T-helper 1 cell treated with Interleukin-12 subunit alpha and Interleukin-12 subunit beta and Interleukin-4 antibody, amounts not matched to agents 30 μg/mL and 1 μg/mL, for 36 hours (primary cell): ENCODE measurements at regions not wholly inside any gene's neighbourhood (a gene's known extent, or its start where the extent isn't known, plus 50 kb on each side); places are given as distances from the start of the nearest gene placed in this dataset.
"Not testable (repeated sequence)": the region's sequence is repeated elsewhere in the genome, so short reads cannot be mapped to it uniquely, and the experiment has no call there.

Source experiments
- H3K27ac Mint-ChIP-seq: one replicate; pipeline ENCODE4 v1.8.0; 2021; ENCODE audit warnings: mild to moderate bottlenecking, mixed read lengths
- H3K27me3 Mint-ChIP-seq: one replicate; pipeline ENCODE4 v1.8.0; 2021; ENCODE audit warnings: low read depth, mixed read lengths
- H3K36me3 Mint-ChIP-seq: one replicate; pipeline ENCODE4 v1.8.0; 2021; ENCODE audit warnings: low read depth, mixed read lengths
- H3K4me1 Mint-ChIP-seq: one replicate; pipeline ENCODE4 v1.8.0; 2021; ENCODE audit warnings: low read depth, mixed read lengths
- H3K4me3 Mint-ChIP-seq: one replicate; pipeline ENCODE4 v1.8.0; 2021; ENCODE audit warnings: mild to moderate bottlenecking, moderate library complexity, mixed read lengths
- H3K9me3 Mint-ChIP-seq: one replicate; pipeline ENCODE4 v1.8.0; 2021; ENCODE audit warnings: mixed read lengths

- Mint-ChIP-seq H3K27ac (no peak overlapping the region), H3K4me3 (no peak overlapping the region), H3K4me1 (peaks cover 2% of the 10 kb centered on the region), H3K9me3 (no peaks in the 10 kb centered on the region), H3K27me3 (no peaks in the 10 kb centered on the region), H3K36me3 (no peaks in the 10 kb centered on the region)
Measured at GRCh38 chr3:8421711-8422110, 79.9 kb upstream of the LMCD1 start.

- no peaks in the 10 kb centered on the region for H3K27me3 Mint-ChIP-seq
- no peak overlapping the region for H3K27ac Mint-ChIP-seq
- no peaks in the 10 kb centered on the region for H3K4me1 Mint-ChIP-seq
- no peaks in the 10 kb centered on the region for H3K36me3 Mint-ChIP-seq
- H3K9me3 Mint-ChIP-seq = no peaks in the 10 kb centered on the region
- H3K4me3 Mint-ChIP-seq = no peak overlapping the region
Measured at GRCh38 chr3:8423307-8423706, 78.3 kb upstream of the LMCD1 start.

DNA sequence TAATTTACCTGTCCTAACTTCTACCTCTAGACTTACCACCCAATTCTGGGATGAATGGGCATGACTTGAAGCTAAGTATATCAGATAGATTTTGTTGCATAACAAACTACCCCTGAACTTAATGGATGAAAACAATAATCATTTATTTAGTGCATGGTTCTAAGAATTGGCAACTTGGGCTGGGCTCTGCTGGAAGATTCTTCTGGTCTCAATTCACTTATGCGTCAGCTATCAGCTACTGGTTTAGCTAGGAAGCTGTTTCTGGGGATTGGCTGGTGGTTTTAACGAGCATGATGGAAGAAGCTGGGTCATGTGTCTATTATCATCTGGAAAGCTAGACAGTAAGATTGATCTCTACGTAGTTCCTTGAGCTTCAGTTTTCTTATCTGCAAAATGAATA, 77.3 kb upstream of the LMCD1 start:
- H3K27me3 Mint-ChIP-seq = no peaks in the 10 kb centered on the region
- H3K4me3 Mint-ChIP-seq = no peak overlapping the region
- no peaks in the 10 kb centered on the region for H3K4me1 Mint-ChIP-seq
- no peaks in the 10 kb centered on the region for H3K9me3 Mint-ChIP-seq
- no peaks in the 10 kb centered on the region for H3K36me3 Mint-ChIP-seq
- H3K27ac Mint-ChIP-seq = no peak overlapping the region

- Mint-ChIP-seq H3K36me3 (no peaks in the 10 kb centered on the region), H3K9me3 (no peaks in the 10 kb centered on the region), H3K27ac (no peak overlapping the region), H3K4me1 (no peaks in the 10 kb centered on the region), H3K27me3 (no peaks in the 10 kb centered on the region), H3K4me3 (no peak overlapping the region)
Measured at GRCh38 chr3:8436661-8437287, 64.8 kb upstream of the LMCD1 start.

DNA sequence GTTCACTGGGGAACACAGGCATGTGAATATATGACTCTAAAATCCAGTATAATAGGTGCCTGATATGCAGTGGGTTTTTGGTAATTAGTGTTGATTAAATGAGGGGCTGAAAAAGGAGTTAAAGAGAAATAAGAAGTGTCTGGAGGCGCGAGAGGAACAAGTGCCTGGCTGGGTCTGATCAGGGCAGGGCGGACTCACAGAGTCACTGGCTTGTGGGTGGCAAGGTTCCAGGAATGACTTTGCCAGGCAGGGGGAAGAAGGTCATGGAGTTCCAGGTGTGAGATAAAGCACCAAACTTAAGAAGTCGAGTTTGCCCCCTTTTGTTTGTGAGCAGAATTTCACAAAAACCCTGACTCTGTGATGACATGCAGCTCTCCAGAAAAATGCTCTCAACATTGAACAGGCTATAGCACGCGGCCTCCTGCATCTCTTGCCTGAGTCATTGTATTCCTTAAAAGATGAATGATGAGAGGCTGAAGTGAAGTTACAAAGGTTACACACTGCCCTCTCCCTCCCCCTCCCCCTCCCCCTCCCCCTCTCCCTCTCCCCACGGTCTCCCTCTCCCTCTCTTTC, 63.0 kb upstream of the LMCD1 start:
- Mint-ChIP-seq H3K27me3 (no peaks in the 10 kb centered on the region), H3K4me1 (no peaks in the 10 kb centered on the region), H3K36me3 (no peaks in the 10 kb centered on the region), H3K4me3 (no peak overlapping the region), H3K9me3 (no peaks in the 10 kb centered on the region), H3K27ac (no peak overlapping the region)

DNA sequence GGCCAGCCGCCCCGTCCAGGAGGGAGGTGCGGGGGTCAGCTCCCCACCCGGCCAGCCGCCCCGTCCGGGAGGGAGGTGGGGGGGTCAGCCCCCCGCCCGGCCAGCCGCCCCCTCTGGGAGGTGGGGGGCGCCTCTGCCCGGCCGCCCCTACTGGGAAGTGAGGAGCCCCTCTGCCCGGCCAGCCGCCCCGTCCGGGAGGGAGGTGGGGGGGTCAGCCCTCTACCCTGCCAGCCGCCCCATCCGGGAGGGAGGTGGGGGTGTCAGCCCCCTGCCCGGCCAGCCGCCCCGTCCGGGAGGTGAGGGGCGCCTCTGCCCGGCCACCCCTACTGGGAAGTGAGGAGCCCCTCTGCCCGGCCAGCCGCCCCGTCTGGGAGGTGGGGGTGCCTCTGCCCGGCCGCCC, 61.5 kb upstream of the LMCD1 start:
- H3K9me3 Mint-ChIP-seq, H3K4me3 Mint-ChIP-seq, H3K4me1 Mint-ChIP-seq, H3K36me3 Mint-ChIP-seq, H3K27ac Mint-ChIP-seq, H3K27me3 Mint-ChIP-seq: not testable (repeated sequence)

GRCh38 chr3:8441969-8442559, 59.6 kb upstream of the LMCD1 start:
- H3K36me3 Mint-ChIP-seq = no peaks in the 10 kb centered on the region
- H3K27me3 Mint-ChIP-seq = no peaks in the 10 kb centered on the region
- no peaks in the 10 kb centered on the region for H3K4me1 Mint-ChIP-seq
- H3K27ac Mint-ChIP-seq = no peak overlapping the region
- H3K4me3 Mint-ChIP-seq = no peak overlapping the region
- no peaks in the 10 kb centered on the region for H3K9me3 Mint-ChIP-seq

GRCh38 chr3:8442993-8443650, 58.5 kb upstream of the LMCD1 start:
- no peaks in the 10 kb centered on the region for H3K36me3 Mint-ChIP-seq
- no peak overlapping the region for H3K4me3 Mint-ChIP-seq
- no peaks in the 10 kb centered on the region for H3K9me3 Mint-ChIP-seq
- H3K4me1 Mint-ChIP-seq = no peaks in the 10 kb centered on the region
- H3K27ac Mint-ChIP-seq = no peak overlapping the region
- no peaks in the 10 kb centered on the region for H3K27me3 Mint-ChIP-seq

DNA sequence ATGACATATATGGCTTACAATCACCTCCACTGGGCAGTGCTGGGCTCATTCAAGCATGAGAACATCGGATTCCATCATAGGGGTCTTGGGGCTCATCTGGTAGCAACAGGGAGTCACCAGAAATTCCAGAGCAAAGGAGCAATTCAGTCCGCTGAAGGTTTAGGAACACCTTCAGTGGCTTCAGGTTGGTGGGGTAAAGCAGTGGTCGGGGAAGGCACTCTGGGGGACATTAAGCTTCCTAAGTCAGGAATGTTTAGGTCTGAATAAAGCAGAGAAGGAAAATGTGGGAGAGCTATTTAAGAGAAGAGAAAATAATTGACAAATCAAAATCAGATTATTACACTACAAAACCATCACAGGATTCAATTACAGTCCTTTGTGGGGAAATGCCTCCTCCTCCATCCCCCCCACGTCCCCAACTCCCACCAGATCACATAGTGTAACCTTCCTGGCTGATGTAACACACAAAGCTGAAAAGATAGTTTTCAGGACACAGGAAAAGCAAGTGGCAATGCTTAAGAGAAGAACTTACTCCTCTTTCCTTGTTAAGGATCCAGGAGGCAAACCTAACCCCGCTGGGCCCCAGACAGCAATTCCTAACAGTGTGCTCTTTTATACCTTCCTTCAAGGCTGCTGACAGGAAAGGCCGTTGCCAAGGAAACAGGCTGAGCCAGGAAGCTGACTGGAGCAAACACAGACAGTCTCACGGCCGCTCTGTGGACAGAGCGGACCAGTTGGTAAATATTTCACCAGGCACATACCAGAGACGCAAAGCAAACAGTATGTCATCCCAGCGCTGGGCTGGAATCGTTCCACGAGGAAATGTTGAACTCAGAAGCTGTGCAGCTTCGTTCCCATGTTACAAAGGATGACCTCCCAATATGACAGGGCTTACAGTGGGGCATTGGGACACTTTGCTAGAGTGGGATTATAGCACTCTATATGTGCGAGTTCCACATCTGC, 57.5 kb upstream of the LMCD1 start:
- Mint-ChIP-seq H3K4me1 (no peaks in the 10 kb centered on the region), H3K9me3 (no peaks in the 10 kb centered on the region), H3K4me3 (no peak overlapping the region), H3K27me3 (no peaks in the 10 kb centered on the region), H3K36me3 (no peaks in the 10 kb centered on the region), H3K27ac (no peak overlapping the region)

DNA sequence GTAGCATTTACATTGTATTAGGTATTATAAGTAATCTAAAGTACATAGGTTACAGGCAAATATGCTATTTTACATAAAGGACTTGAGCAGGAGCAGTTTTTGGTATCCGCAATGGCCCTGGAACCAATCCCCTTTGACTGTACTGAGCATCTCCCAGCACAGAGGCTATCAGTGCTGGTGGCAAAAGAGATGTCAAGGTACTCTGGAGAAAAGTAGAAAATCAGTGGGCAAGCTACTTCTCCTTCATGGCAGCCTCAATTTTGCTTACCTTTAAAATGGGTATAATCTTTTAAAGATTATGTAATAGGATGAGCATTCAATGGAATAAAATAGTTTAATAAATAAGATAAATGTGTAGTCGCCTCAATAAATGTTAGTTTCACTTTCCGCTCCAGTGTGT, 56.7 kb upstream of the LMCD1 start:
- Mint-ChIP-seq H3K27ac (no peak overlapping the region), H3K36me3 (no peaks in the 10 kb centered on the region), H3K4me1 (no peaks in the 10 kb centered on the region), H3K27me3 (no peaks in the 10 kb centered on the region), H3K9me3 (no peaks in the 10 kb centered on the region), H3K4me3 (no peak overlapping the region)

- H3K27ac Mint-ChIP-seq = no peak overlapping the region
- H3K27me3 Mint-ChIP-seq = no peaks in the 10 kb centered on the region
- no peaks in the 10 kb centered on the region for H3K36me3 Mint-ChIP-seq
- H3K4me3 Mint-ChIP-seq = no peak overlapping the region
- no peaks in the 10 kb centered on the region for H3K4me1 Mint-ChIP-seq
- H3K9me3 Mint-ChIP-seq = no peaks in the 10 kb centered on the region
Measured at GRCh38 chr3:8445861-8446260, 55.8 kb upstream of the LMCD1 start.

- Mint-ChIP-seq H3K27me3 (no peaks in the 10 kb centered on the region), H3K4me1 (no peaks in the 10 kb centered on the region), H3K36me3 (no peaks in the 10 kb centered on the region), H3K9me3 (no peaks in the 10 kb centered on the region), H3K27ac (no peak overlapping the region), H3K4me3 (no peak overlapping the region)
Measured at GRCh38 chr3:8446845-8447244, 54.8 kb upstream of the LMCD1 start.

- H3K9me3 Mint-ChIP-seq = no peaks in the 10 kb centered on the region
- H3K4me1 Mint-ChIP-seq = no peaks in the 10 kb centered on the region
- no peaks in the 10 kb centered on the region for H3K36me3 Mint-ChIP-seq
- H3K27ac Mint-ChIP-seq = no peak overlapping the region
- no peak overlapping the region for H3K4me3 Mint-ChIP-seq
- peaks cover 7% of the 10 kb centered on the region for H3K27me3 Mint-ChIP-seq
Measured at GRCh38 chr3:8450618-8451017, 51.0 kb upstream of the LMCD1 start.

DNA sequence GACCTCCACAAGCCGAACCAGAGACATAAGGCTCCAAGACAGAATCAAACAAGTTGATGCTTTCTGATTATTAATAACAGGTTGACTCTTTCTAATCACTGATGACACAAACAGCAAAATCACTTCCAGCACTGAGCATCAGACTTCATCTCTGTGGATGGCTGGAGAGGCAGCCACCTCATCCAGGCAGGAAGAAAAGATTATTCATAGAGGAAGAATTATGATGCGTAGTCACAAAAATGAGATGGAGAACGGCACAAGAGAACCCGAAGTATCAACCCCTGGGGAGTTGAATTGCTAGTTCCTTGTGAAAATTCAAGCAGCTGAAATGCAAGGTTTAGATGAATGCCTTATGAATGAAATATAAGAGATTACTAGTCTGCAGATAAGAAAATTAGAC, 49.9 kb upstream of the LMCD1 start:
- Mint-ChIP-seq H3K36me3 (no peaks in the 10 kb centered on the region), H3K4me3 (no peak overlapping the region), H3K27ac (no peak overlapping the region), H3K4me1 (no peaks in the 10 kb centered on the region), H3K27me3 (peaks cover 7% of the 10 kb centered on the region), H3K9me3 (no peaks in the 10 kb centered on the region)
